ENCODE measurements at regions not wholly inside any gene's neighbourhood (a gene's known extent, or its start where the extent isn't known, plus 50 kb on each side); places are given as distances from the start of the nearest gene placed in this dataset.

GRCh38 chr12:32946504-32947131, 50.0 kb upstream of the PKP2 start (continued):
- TF ChIP-seq, protein P1, sequence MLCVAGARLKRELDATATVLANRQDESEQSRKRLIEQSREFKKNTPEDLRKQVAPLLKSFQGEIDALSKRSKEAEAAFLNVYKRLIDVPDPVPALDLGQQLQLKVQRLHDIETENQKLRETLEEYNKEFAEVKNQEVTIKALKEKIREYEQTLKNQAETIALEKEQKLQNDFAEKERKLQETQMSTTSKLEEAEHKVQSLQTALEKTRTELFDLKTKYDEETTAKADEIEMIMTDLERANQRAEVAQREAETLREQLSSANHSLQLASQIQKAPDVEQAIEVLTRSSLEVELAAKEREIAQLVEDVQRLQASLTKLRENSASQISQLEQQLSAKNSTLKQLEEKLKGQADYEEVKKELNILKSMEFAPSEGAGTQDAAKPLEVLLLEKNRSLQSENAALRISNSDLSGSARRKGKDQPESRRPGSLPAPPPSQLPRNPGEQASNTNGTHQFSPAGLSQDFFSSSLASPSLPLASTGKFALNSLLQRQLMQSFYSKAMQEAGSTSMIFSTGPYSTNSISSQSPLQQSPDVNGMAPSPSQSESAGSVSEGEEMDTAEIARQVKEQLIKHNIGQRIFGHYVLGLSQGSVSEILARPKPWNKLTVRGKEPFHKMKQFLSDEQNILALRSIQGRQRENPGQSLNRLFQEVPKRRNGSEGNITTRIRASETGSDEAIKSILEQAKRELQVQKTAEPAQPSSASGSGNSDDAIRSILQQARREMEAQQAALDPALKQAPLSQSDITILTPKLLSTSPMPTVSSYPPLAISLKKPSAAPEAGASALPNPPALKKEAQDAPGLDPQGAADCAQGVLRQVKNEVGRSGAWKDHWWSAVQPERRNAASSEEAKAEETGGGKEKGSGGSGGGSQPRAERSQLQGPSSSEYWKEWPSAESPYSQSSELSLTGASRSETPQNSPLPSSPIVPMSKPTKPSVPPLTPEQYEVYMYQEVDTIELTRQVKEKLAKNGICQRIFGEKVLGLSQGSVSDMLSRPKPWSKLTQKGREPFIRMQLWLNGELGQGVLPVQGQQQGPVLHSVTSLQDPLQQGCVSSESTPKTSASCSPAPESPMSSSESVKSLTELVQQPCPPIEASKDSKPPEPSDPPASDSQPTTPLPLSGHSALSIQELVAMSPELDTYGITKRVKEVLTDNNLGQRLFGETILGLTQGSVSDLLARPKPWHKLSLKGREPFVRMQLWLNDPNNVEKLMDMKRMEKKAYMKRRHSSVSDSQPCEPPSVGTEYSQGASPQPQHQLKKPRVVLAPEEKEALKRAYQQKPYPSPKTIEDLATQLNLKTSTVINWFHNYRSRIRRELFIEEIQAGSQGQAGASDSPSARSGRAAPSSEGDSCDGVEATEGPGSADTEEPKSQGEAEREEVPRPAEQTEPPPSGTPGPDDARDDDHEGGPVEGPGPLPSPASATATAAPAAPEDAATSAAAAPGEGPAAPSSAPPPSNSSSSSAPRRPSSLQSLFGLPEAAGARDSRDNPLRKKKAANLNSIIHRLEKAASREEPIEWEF (CRISPR knock-in tag; IDR thresholded peaks at IDR 0.05), result peak; percentile 97
- TF ChIP-seq, protein P2, sequence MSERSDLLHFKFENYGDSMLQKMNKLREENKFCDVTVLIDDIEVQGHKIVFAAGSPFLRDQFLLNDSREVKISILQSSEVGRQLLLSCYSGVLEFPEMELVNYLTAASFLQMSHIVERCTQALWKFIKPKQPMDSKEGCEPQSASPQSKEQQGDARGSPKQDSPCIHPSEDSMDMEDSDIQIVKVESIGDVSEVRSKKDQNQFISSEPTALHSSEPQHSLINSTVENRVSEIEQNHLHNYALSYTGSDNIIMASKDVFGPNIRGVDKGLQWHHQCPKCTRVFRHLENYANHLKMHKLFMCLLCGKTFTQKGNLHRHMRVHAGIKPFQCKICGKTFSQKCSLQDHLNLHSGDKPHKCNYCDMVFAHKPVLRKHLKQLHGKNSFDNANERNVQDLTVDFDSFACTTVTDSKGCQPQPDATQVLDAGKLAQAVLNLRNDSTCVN (CRISPR knock-in tag; IDR thresholded peaks at IDR 0.05), result peak; percentile 98
- TF ChIP-seq SIX5 (IDR thresholded peaks at IDR 0.05; ENCODE audit: borderline replicate concordance in 1 of 2, insufficient read depth in 1 of 2, low read depth in 1 of 2, low read length in 2 of 2) (no peak), BACH1 (tag; IDR thresholded peaks at IDR 0.05) (peak; percentile 98), PHB (CRISPR knock-in tag; IDR thresholded peaks at IDR 0.05) (no peak), YY1 (IDR thresholded peaks at IDR 0.05; ENCODE audit: borderline replicate concordance in 1 of 3, control insufficient read depth in 1 of 3, extremely low read depth in 1 of 3, insufficient read depth in 3 of 3, insufficient read length in 1 of 3, insufficient replicate concordance in 2 of 3, low read depth in 1 of 3, low read length in 2 of 3) (peak in 1 of 3 experiments; percentile 20), KLF13 (tag; IDR thresholded peaks at IDR 0.05; ENCODE audit: borderline replicate concordance, low read depth) (peak; percentile 99), RUNX1 (IDR thresholded peaks at IDR 0.05; ENCODE audit: low read depth) (no peak), ILF3 (IDR thresholded peaks at IDR 0.05; ENCODE audit: borderline replicate concordance) (no peak), DDX20 (tag; IDR thresholded peaks at IDR 0.05; ENCODE audit: low read depth) (peak; percentile 97), MTA1 (IDR thresholded peaks at IDR 0.05; ENCODE audit: borderline replicate concordance) (no peak), ATF4 (CRISPR knock-in tag; IDR thresholded peaks at IDR 0.05) (peak; percentile 64)
- TF ChIP-seq, protein P3, sequence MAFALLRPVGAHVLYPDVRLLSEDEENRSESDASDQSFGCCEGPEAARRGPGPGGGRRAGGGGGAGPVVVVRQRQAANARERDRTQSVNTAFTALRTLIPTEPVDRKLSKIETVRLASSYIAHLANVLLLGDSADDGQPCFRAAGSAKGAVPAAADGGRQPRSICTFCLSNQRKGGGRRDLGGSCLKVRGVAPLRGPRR (CRISPR knock-in tag; IDR thresholded peaks at IDR 0.05), result peak; percentile 80; the same call in 1 of the 2 replicates
- TF ChIP-seq, protein P4, sequence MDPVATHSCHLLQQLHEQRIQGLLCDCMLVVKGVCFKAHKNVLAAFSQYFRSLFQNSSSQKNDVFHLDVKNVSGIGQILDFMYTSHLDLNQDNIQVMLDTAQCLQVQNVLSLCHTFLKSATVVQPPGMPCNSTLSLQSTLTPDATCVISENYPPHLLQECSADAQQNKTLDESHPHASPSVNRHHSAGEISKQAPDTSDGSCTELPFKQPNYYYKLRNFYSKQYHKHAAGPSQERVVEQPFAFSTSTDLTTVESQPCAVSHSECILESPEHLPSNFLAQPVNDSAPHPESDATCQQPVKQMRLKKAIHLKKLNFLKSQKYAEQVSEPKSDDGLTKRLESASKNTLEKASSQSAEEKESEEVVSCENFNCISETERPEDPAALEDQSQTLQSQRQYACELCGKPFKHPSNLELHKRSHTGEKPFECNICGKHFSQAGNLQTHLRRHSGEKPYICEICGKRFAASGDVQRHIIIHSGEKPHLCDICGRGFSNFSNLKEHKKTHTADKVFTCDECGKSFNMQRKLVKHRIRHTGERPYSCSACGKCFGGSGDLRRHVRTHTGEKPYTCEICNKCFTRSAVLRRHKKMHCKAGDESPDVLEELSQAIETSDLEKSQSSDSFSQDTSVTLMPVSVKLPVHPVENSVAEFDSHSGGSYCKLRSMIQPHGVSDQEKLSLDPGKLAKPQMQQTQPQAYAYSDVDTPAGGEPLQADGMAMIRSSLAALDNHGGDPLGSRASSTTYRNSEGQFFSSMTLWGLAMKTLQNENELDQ (CRISPR knock-in tag; IDR thresholded peaks at IDR 0.05; ENCODE audit: borderline replicate concordance), result no peak

Measured in K562 (cell line).